ENCODE measurements at regions not wholly inside any gene's neighbourhood (a gene's known extent, or its start where the extent isn't known, plus 50 kb on each side); places are given as distances from the start of the nearest gene placed in this dataset.

DNA sequence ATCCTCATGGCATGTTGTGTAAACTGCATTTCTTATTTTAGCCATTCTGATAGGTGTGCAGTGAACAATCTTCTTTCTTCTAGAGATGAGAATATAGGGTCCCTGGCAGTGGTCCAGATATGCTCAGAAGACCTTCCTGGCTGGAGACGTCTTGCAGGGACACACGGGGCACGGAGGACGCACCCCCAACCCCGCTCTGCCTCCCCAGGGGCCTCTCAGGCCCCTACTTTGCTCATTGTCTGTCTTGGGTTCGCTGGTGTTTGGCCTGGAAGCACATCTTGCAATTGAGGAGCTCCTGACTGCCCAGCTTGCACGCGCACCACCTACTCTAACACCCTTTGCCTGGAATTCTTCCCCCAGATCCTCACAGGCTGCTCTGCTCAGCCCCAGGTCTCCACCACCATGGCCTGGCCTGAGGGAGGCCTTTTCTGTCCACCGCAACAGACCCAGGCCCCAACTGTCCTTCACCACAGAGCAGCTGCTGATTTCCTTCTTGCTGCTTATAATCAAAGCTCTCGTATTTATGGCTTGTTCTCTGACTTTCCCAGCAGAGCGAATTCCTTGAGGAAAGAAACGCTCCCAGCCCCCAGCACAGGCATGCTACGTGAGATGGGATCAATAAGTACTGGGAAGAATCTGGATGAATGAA is 295.9 kb upstream of the HDAC4 start:
- Histone ChIP-seq H2AFZ (no peak overlapping the region), H3K4me2 (no peak overlapping the region), H4K20me1 (replicated peaks; ENCODE audit: insufficient read depth) (no peaks in the 10 kb centered on the region), H3K27me3 (ENCODE audit: insufficient read depth) (no peaks in the 10 kb centered on the region), H3K79me2 (replicated peaks; ENCODE audit: insufficient read depth) (no peaks in the 10 kb centered on the region), H3K27ac (ENCODE audit: low read depth) (no peak overlapping the region), H3K36me3 (ENCODE audit: insufficient read depth) (no peaks in the 10 kb centered on the region), H3K4me3 (no peak overlapping the region), H3K4me1 (ENCODE audit: insufficient read depth) (no peaks in the 10 kb centered on the region), H3F3A (replicated peaks; ENCODE audit: low read depth) (no peaks in the 10 kb centered on the region), H3K9me2 (ENCODE audit: insufficient read depth) (peaks cover 6% of the 10 kb centered on the region; the same call in 1 of the 2 replicates)
- H3K36me3 Mint-ChIP-seq (ENCODE audit: low read depth) = no peaks in the 10 kb centered on the region
- H3K4me3 Mint-ChIP-seq = no peak overlapping the region
- no peak overlapping the region for H3K27ac Mint-ChIP-seq
- H3K4me1 Mint-ChIP-seq = peaks cover 12% of the 10 kb centered on the region; the same call in 2 of the 3 replicates
- peaks cover 2% of the 10 kb centered on the region for H3K27me3 Mint-ChIP-seq (ENCODE audit: insufficient read depth, low read depth, poor library complexity)
- DNase-seq (ENCODE audit: low spot score) (no peak), ATAC-seq (no peak)
- no peaks in the 10 kb centered on the region for H3K9me3 Mint-ChIP-seq
- TF ChIP-seq POLR2AphosphoS5 (IDR thresholded peaks at IDR 0.05; ENCODE audit: low read depth) = no peak
- no peak for TF ChIP-seq ZNF331 (CRISPR knock-in tag; IDR thresholded peaks at IDR 0.05; ENCODE audit: low read depth)
- TF ChIP-seq, protein P1, sequence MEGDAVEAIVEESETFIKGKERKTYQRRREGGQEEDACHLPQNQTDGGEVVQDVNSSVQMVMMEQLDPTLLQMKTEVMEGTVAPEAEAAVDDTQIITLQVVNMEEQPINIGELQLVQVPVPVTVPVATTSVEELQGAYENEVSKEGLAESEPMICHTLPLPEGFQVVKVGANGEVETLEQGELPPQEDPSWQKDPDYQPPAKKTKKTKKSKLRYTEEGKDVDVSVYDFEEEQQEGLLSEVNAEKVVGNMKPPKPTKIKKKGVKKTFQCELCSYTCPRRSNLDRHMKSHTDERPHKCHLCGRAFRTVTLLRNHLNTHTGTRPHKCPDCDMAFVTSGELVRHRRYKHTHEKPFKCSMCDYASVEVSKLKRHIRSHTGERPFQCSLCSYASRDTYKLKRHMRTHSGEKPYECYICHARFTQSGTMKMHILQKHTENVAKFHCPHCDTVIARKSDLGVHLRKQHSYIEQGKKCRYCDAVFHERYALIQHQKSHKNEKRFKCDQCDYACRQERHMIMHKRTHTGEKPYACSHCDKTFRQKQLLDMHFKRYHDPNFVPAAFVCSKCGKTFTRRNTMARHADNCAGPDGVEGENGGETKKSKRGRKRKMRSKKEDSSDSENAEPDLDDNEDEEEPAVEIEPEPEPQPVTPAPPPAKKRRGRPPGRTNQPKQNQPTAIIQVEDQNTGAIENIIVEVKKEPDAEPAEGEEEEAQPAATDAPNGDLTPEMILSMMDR (conservative IDR thresholded peaks at IDR 0.05; ENCODE audit: low read depth in 2 of 2) = no peak
- no peak for TF ChIP-seq EZH2 (IDR thresholded peaks at IDR 0.05; ENCODE audit: low read depth, unreplicated experiment)
- no peak for TF ChIP-seq ZNF114 (CRISPR knock-in tag; IDR thresholded peaks at IDR 0.05)
- no peak for TF ChIP-seq STAT1 (IDR thresholded peaks at IDR 0.05; ENCODE audit: unreplicated experiment)
- no peak for TF ChIP-seq EZH2phosphoT487 (IDR thresholded peaks at IDR 0.05; ENCODE audit: unreplicated experiment)
- no peak for TF ChIP-seq NANOG (IDR thresholded peaks at IDR 0.05; ENCODE audit: borderline replicate concordance)
- TF ChIP-seq, protein P2, sequence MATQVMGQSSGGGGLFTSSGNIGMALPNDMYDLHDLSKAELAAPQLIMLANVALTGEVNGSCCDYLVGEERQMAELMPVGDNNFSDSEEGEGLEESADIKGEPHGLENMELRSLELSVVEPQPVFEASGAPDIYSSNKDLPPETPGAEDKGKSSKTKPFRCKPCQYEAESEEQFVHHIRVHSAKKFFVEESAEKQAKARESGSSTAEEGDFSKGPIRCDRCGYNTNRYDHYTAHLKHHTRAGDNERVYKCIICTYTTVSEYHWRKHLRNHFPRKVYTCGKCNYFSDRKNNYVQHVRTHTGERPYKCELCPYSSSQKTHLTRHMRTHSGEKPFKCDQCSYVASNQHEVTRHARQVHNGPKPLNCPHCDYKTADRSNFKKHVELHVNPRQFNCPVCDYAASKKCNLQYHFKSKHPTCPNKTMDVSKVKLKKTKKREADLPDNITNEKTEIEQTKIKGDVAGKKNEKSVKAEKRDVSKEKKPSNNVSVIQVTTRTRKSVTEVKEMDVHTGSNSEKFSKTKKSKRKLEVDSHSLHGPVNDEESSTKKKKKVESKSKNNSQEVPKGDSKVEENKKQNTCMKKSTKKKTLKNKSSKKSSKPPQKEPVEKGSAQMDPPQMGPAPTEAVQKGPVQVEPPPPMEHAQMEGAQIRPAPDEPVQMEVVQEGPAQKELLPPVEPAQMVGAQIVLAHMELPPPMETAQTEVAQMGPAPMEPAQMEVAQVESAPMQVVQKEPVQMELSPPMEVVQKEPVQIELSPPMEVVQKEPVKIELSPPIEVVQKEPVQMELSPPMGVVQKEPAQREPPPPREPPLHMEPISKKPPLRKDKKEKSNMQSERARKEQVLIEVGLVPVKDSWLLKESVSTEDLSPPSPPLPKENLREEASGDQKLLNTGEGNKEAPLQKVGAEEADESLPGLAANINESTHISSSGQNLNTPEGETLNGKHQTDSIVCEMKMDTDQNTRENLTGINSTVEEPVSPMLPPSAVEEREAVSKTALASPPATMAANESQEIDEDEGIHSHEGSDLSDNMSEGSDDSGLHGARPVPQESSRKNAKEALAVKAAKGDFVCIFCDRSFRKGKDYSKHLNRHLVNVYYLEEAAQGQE (IDR thresholded peaks at IDR 0.05; ENCODE audit: unreplicated experiment) = no peak
- TF ChIP-seq CREB1 (CRISPR knock-in tag; IDR thresholded peaks at IDR 0.05; ENCODE audit: low read depth) = no peak
- no peak for TF ChIP-seq JUNB (IDR thresholded peaks at IDR 0.05; ENCODE audit: unreplicated experiment)
- no peak for TF ChIP-seq ETS1 (IDR thresholded peaks at IDR 0.05)
- TF ChIP-seq, protein P3, sequence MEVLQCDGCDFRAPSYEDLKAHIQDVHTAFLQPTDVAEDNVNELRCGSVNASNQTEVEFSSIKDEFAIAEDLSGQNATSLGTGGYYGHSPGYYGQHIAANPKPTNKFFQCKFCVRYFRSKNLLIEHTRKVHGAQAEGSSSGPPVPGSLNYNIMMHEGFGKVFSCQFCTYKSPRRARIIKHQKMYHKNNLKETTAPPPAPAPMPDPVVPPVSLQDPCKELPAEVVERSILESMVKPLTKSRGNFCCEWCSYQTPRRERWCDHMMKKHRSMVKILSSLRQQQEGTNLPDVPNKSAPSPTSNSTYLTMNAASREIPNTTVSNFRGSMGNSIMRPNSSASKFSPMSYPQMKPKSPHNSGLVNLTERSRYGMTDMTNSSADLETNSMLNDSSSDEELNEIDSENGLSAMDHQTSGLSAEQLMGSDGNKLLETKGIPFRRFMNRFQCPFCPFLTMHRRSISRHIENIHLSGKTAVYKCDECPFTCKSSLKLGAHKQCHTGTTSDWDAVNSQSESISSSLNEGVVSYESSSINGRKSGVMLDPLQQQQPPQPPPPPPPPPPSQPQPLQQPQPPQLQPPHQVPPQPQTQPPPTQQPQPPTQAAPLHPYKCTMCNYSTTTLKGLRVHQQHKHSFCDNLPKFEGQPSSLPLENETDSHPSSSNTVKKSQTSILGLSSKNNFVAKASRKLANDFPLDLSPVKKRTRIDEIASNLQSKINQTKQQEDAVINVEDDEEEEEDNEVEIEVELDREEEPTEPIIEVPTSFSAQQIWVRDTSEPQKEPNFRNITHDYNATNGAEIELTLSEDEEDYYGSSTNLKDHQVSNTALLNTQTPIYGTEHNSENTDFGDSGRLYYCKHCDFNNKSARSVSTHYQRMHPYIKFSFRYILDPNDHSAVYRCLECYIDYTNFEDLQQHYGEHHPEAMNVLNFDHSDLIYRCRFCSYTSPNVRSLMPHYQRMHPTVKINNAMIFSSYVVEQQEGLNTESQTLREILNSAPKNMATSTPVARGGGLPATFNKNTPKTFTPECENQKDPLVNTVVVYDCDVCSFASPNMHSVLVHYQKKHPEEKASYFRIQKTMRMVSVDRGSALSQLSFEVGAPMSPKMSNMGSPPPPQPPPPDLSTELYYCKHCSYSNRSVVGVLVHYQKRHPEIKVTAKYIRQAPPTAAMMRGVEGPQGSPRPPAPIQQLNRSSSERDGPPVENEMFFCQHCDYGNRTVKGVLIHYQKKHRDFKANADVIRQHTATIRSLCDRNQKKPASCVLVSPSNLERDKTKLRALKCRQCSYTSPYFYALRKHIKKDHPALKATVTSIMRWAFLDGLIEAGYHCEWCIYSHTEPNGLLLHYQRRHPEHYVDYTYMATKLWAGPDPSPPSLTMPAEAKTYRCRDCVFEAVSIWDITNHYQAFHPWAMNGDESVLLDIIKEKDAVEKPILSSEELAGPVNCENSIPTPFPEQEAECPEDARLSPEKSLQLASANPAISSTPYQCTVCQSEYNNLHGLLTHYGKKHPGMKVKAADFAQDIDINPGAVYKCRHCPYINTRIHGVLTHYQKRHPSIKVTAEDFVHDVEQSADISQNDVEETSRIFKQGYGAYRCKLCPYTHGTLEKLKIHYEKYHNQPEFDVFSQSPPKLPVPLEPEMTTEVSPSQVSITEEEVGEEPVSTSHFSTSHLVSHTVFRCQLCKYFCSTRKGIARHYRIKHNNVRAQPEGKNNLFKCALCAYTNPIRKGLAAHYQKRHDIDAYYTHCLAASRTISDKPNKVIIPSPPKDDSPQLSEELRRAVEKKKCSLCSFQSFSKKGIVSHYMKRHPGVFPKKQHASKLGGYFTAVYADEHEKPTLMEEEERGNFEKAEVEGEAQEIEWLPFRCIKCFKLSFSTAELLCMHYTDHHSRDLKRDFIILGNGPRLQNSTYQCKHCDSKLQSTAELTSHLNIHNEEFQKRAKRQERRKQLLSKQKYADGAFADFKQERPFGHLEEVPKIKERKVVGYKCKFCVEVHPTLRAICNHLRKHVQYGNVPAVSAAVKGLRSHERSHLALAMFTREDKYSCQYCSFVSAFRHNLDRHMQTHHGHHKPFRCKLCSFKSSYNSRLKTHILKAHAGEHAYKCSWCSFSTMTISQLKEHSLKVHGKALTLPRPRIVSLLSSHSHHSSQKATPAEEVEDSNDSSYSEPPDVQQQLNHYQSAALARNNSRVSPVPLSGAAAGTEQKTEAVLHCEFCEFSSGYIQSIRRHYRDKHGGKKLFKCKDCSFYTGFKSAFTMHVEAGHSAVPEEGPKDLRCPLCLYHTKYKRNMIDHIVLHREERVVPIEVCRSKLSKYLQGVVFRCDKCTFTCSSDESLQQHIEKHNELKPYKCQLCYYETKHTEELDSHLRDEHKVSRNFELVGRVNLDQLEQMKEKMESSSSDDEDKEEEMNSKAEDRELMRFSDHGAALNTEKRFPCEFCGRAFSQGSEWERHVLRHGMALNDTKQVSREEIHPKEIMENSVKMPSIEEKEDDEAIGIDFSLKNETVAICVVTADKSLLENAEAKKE (CRISPR knock-in tag; IDR thresholded peaks at IDR 0.05) = no peak
